H1 (cell line): ENCODE measurements at regions not wholly inside any gene's neighbourhood (a gene's known extent, or its start where the extent isn't known, plus 50 kb on each side); places are given as distances from the start of the nearest gene placed in this dataset.

ENCODE experiments used
- CBX5 ChIP-seq: fragments of 300-800, 300-1000 bp; sonication (generic); IDR thresholded peaks from 2 replicates; pipeline ENCODE4 v1.7.1; 2016; ENCODE audit warnings: antibody characterized with exemption, low read length, low read depth
- CREB1 ChIP-seq: IDR thresholded peaks from 2 replicates; pipeline ENCODE4 v1.6.1; 2012; ENCODE audit warnings: inconsistent platforms
- EGR1 ChIP-seq: IDR thresholded peaks from 2 replicates; pipeline ENCODE4 v1.6.1; 2011; ENCODE audit warnings: low read depth, low read length, borderline replicate concordance
- GABPA ChIP-seq: IDR thresholded peaks from 2 replicates; pipeline ENCODE4 v1.6.1; 2011; ENCODE audit warnings: mild to moderate bottlenecking, low read length, moderate library complexity, borderline replicate concordance; ENCODE audit not compliant: insufficient read depth
- GTF2F1 ChIP-seq: IDR thresholded peaks from 2 replicates; pipeline ENCODE4 v1.6.1; 2012; ENCODE audit warnings: low read depth, low read length, improper control_type of control experiment, borderline replicate concordance
- PHF8 ChIP-seq: fragments of 200-600 bp; sonication (generic); conservative IDR thresholded peaks from 2 replicates; pipeline ENCODE4 v1.7.1; 2012; ENCODE audit warnings: low read depth, mild to moderate bottlenecking, inconsistent platforms, low read length, moderate library complexity
- TAF7 ChIP-seq: optimal IDR thresholded peaks from 2 replicates; pipeline ENCODE3; 2011; ENCODE audit warnings: low read depth, mild to moderate bottlenecking, inconsistent platforms, low read length, moderate library complexity, borderline replicate concordance
- YY1 ChIP-seq: IDR thresholded peaks from 2 replicates; pipeline ENCODE4 v1.6.1; 2011; ENCODE audit warnings: low read depth, mild to moderate bottlenecking, low read length
- TF ChIP-seq, protein P1 (sequence below): fragments of 300-600 bp; sonication (generic); IDR thresholded peaks from 2 replicates; pipeline ENCODE4 v1.7.1; 2012; ENCODE audit warnings: low read length, moderate library complexity, mild to moderate bottlenecking, inconsistent platforms; ENCODE audit not compliant: insufficient replicate concordance
- TF ChIP-seq, protein P2 (sequence below), 3 experiments: IDR thresholded peaks; 1 replicate in 2 of 3; 2 replicates in 1 of 3; pipeline versions ENCODE4 v1.5.1 to v1.6.1; 2011; ENCODE audit warnings: low read length in 3 of 3, mild to moderate bottlenecking in 3 of 3, inconsistent platforms in 2 of 3, low read depth in 1 of 3, moderate library complexity in 1 of 3; ENCODE audit not compliant: insufficient read depth in 1 of 3; ENCODE audit errors: control extremely low read depth in 1 of 3

DNA sequence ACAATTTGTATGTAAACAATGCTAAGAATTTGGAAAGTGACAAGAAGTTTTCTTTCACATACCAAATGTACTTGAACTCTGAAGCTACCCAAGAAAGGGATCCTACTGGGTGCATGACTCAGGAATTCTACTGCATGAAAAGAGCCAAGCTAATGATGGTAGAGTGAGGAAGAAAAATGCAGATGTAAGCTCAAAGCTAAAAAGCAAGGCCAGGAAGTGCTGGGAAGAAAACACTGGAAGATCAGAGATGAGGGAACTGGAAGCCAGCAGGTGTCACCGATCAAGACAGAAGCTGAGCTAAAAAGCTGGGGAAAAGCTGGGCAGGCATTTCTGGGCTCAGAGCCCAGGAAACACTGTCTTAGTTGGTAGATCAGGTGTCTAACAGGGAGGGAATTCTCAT lies 449.1 kb downstream of the NKX6-1 start (continued):
- TF ChIP-seq, protein P1, sequence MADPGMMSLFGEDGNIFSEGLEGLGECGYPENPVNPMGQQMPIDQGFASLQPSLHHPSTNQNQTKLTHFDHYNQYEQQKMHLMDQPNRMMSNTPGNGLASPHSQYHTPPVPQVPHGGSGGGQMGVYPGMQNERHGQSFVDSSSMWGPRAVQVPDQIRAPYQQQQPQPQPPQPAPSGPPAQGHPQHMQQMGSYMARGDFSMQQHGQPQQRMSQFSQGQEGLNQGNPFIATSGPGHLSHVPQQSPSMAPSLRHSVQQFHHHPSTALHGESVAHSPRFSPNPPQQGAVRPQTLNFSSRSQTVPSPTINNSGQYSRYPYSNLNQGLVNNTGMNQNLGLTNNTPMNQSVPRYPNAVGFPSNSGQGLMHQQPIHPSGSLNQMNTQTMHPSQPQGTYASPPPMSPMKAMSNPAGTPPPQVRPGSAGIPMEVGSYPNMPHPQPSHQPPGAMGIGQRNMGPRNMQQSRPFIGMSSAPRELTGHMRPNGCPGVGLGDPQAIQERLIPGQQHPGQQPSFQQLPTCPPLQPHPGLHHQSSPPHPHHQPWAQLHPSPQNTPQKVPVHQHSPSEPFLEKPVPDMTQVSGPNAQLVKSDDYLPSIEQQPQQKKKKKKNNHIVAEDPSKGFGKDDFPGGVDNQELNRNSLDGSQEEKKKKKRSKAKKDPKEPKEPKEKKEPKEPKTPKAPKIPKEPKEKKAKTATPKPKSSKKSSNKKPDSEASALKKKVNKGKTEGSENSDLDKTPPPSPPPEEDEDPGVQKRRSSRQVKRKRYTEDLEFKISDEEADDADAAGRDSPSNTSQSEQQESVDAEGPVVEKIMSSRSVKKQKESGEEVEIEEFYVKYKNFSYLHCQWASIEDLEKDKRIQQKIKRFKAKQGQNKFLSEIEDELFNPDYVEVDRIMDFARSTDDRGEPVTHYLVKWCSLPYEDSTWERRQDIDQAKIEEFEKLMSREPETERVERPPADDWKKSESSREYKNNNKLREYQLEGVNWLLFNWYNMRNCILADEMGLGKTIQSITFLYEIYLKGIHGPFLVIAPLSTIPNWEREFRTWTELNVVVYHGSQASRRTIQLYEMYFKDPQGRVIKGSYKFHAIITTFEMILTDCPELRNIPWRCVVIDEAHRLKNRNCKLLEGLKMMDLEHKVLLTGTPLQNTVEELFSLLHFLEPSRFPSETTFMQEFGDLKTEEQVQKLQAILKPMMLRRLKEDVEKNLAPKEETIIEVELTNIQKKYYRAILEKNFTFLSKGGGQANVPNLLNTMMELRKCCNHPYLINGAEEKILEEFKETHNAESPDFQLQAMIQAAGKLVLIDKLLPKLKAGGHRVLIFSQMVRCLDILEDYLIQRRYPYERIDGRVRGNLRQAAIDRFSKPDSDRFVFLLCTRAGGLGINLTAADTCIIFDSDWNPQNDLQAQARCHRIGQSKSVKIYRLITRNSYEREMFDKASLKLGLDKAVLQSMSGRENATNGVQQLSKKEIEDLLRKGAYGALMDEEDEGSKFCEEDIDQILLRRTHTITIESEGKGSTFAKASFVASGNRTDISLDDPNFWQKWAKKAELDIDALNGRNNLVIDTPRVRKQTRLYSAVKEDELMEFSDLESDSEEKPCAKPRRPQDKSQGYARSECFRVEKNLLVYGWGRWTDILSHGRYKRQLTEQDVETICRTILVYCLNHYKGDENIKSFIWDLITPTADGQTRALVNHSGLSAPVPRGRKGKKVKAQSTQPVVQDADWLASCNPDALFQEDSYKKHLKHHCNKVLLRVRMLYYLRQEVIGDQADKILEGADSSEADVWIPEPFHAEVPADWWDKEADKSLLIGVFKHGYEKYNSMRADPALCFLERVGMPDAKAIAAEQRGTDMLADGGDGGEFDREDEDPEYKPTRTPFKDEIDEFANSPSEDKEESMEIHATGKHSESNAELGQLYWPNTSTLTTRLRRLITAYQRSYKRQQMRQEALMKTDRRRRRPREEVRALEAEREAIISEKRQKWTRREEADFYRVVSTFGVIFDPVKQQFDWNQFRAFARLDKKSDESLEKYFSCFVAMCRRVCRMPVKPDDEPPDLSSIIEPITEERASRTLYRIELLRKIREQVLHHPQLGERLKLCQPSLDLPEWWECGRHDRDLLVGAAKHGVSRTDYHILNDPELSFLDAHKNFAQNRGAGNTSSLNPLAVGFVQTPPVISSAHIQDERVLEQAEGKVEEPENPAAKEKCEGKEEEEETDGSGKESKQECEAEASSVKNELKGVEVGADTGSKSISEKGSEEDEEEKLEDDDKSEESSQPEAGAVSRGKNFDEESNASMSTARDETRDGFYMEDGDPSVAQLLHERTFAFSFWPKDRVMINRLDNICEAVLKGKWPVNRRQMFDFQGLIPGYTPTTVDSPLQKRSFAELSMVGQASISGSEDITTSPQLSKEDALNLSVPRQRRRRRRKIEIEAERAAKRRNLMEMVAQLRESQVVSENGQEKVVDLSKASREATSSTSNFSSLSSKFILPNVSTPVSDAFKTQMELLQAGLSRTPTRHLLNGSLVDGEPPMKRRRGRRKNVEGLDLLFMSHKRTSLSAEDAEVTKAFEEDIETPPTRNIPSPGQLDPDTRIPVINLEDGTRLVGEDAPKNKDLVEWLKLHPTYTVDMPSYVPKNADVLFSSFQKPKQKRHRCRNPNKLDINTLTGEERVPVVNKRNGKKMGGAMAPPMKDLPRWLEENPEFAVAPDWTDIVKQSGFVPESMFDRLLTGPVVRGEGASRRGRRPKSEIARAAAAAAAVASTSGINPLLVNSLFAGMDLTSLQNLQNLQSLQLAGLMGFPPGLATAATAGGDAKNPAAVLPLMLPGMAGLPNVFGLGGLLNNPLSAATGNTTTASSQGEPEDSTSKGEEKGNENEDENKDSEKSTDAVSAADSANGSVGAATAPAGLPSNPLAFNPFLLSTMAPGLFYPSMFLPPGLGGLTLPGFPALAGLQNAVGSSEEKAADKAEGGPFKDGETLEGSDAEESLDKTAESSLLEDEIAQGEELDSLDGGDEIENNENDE, result peak; percentile 68
- no peak for TF ChIP-seq GTF2F1
- no peak for TF ChIP-seq TAF7
- TF ChIP-seq, protein P2, sequence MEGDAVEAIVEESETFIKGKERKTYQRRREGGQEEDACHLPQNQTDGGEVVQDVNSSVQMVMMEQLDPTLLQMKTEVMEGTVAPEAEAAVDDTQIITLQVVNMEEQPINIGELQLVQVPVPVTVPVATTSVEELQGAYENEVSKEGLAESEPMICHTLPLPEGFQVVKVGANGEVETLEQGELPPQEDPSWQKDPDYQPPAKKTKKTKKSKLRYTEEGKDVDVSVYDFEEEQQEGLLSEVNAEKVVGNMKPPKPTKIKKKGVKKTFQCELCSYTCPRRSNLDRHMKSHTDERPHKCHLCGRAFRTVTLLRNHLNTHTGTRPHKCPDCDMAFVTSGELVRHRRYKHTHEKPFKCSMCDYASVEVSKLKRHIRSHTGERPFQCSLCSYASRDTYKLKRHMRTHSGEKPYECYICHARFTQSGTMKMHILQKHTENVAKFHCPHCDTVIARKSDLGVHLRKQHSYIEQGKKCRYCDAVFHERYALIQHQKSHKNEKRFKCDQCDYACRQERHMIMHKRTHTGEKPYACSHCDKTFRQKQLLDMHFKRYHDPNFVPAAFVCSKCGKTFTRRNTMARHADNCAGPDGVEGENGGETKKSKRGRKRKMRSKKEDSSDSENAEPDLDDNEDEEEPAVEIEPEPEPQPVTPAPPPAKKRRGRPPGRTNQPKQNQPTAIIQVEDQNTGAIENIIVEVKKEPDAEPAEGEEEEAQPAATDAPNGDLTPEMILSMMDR (IDR thresholded peaks at IDR 0.05; ENCODE audit: control extremely low read depth in 1 of 3, insufficient read depth in 1 of 3, low read depth in 1 of 3, low read length in 3 of 3), result no peak
- no peak for TF ChIP-seq PHF8
- TF ChIP-seq EGR1, result no peak
- TF ChIP-seq CREB1, result no peak
- no peak for TF ChIP-seq GABPA
- no peak for TF ChIP-seq CBX5
- no peak for TF ChIP-seq YY1
